ENCODE measurements at regions not wholly inside any gene's neighbourhood (a gene's known extent, or its start where the extent isn't known, plus 50 kb on each side); places are given as distances from the start of the nearest gene placed in this dataset.

DNA sequence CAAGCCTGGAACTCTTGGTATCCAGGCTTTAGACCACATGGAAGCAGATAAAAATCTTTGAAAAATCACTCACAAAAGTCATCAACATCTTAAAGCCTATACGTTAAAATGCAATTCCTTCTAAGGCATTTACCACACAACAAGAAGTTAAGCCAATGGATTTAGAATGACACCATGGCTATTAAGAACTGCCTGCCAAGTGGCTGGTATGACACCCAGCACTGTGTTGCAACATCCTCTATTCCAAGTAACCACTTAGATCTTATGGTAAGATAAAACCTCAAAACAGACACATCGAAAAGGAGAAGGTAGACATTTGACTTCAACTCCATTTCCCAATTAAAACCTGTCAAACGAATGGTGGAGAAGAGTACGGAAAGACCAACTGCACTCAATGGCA, 344.2 kb upstream of the SLC30A5 start:
- Histone ChIP-seq H3K36me3 (ENCODE audit: insufficient read depth, low read length) (no peaks in the 10 kb centered on the region), H3K79me2 (ENCODE audit: insufficient read depth, low read depth, low read length) (no peaks in the 10 kb centered on the region), H2AFZ (ENCODE audit: low read length) (no peak overlapping the region), H3K9me2 (ENCODE audit: insufficient read depth, low read length) (no peaks in the 10 kb centered on the region), H3K4me2 (ENCODE audit: low read length) (no peak overlapping the region), H3K4me1 (ENCODE audit: insufficient read depth, low read length, poor library complexity, severe bottlenecking) (no peaks in the 10 kb centered on the region), H3K4me3 (ENCODE audit: low read depth, low read length, poor library complexity, severe bottlenecking) (no peak overlapping the region), H3K27ac (ENCODE audit: low read depth, low read length, poor library complexity, severe bottlenecking) (no peak overlapping the region), H3K9me3 (ENCODE audit: low read length) (no peaks in the 10 kb centered on the region), H4K20me1 (ENCODE audit: insufficient read depth, low read length) (no peaks in the 10 kb centered on the region)
- CTCF ChIA-PET (ENCODE audit: unreplicated experiment), result no interaction called here
- TF ChIP-seq, protein P1, sequence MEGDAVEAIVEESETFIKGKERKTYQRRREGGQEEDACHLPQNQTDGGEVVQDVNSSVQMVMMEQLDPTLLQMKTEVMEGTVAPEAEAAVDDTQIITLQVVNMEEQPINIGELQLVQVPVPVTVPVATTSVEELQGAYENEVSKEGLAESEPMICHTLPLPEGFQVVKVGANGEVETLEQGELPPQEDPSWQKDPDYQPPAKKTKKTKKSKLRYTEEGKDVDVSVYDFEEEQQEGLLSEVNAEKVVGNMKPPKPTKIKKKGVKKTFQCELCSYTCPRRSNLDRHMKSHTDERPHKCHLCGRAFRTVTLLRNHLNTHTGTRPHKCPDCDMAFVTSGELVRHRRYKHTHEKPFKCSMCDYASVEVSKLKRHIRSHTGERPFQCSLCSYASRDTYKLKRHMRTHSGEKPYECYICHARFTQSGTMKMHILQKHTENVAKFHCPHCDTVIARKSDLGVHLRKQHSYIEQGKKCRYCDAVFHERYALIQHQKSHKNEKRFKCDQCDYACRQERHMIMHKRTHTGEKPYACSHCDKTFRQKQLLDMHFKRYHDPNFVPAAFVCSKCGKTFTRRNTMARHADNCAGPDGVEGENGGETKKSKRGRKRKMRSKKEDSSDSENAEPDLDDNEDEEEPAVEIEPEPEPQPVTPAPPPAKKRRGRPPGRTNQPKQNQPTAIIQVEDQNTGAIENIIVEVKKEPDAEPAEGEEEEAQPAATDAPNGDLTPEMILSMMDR (conservative IDR thresholded peaks at IDR 0.05; ENCODE audit: low read length), result no peak
- no peak for TF ChIP-seq EZH2phosphoT487 (IDR thresholded peaks at IDR 0.05; ENCODE audit: borderline replicate concordance, low read depth, low read length)
- BruUV-seq (replicated peaks), result no TSS peak
- POLR2A ChIA-PET, result no interaction called here
- DNase-seq (ENCODE audit: low spot score), result no peak
- intact Hi-C loops (cut with micrococcal nuclease; ENCODE audit: unreplicated experiment), result no loop called here

DNA sequence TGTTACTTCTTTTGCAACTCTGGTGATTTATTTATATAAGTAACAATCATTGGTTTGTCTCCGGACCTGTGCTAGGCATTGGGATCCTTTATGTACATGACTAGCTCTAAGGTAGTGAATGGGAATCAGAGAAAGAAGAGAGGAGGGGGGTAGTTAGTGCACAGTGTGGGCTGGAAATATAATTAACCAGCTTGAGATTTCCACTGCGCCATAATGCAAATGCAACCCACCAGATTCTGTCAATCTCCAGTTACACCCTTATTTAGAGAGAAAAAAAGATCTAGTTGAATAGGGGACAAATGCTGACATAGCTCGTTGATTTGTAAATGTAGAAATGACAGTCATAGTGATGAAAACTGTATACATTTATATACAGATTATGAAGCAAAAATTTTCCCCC, 342.2 kb upstream of the SLC30A5 start:
- CTCF ChIA-PET (ENCODE audit: unreplicated experiment), result no interaction called here
- intact Hi-C loops (cut with micrococcal nuclease; ENCODE audit: unreplicated experiment), result no loop called here
- Histone ChIP-seq H3K36me3 (ENCODE audit: insufficient read depth, low read length) (no peaks in the 10 kb centered on the region), H2AFZ (ENCODE audit: low read length) (no peak overlapping the region), H3K9me3 (ENCODE audit: low read length) (no peaks in the 10 kb centered on the region), H4K20me1 (ENCODE audit: insufficient read depth, low read length) (no peaks in the 10 kb centered on the region), H3K9me2 (ENCODE audit: insufficient read depth, low read length) (no peaks in the 10 kb centered on the region), H3K4me1 (ENCODE audit: insufficient read depth, low read length, poor library complexity, severe bottlenecking) (no peaks in the 10 kb centered on the region), H3K79me2 (ENCODE audit: insufficient read depth, low read depth, low read length) (no peaks in the 10 kb centered on the region), H3K4me3 (ENCODE audit: low read depth, low read length, poor library complexity, severe bottlenecking) (no peak overlapping the region), H3K27ac (ENCODE audit: low read depth, low read length, poor library complexity, severe bottlenecking) (no peak overlapping the region), H3K4me2 (ENCODE audit: low read length) (no peak overlapping the region)
- TF ChIP-seq, protein P1 (conservative IDR thresholded peaks at IDR 0.05; ENCODE audit: low read length), result no peak
- no peak for TF ChIP-seq EZH2phosphoT487 (IDR thresholded peaks at IDR 0.05; ENCODE audit: borderline replicate concordance, low read depth, low read length)
- BruUV-seq (replicated peaks), result no TSS peak
- no peak for DNase-seq (ENCODE audit: low spot score)
- POLR2A ChIA-PET, result no interaction called here

DNA sequence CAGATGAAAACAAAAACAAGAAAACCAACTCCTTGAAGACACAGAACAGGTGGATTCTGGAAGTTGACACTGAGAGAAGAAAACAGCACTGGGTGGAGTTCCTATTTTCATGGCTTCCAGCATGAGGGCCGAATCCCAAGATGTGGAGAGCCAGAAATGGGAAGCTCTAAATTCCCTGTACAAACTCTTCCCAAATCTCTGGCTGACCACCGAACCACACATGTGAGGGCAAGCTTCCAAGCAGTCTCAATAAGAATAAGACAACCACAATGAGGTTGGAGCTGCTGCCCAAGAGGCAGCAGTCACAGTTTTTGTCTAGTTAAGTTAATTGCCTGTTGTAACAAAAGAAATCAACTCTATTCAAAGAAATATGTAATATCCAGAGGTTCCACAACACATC, 339.3 kb upstream of the SLC30A5 start:
- Histone ChIP-seq H3K4me2 (ENCODE audit: low read length) (no peak overlapping the region), H3K4me1 (ENCODE audit: insufficient read depth, low read length, poor library complexity, severe bottlenecking) (no peaks in the 10 kb centered on the region), H3K4me3 (ENCODE audit: low read depth, low read length, poor library complexity, severe bottlenecking) (no peak overlapping the region), H3K79me2 (ENCODE audit: insufficient read depth, low read depth, low read length) (no peaks in the 10 kb centered on the region), H2AFZ (ENCODE audit: low read length) (no peak overlapping the region), H3K27ac (ENCODE audit: low read depth, low read length, poor library complexity, severe bottlenecking) (no peak overlapping the region), H3K9me2 (ENCODE audit: insufficient read depth, low read length) (no peaks in the 10 kb centered on the region), H3K9me3 (ENCODE audit: low read length) (no peaks in the 10 kb centered on the region), H4K20me1 (ENCODE audit: insufficient read depth, low read length) (no peaks in the 10 kb centered on the region), H3K36me3 (ENCODE audit: insufficient read depth, low read length) (no peaks in the 10 kb centered on the region)
- intact Hi-C loops (cut with micrococcal nuclease; ENCODE audit: unreplicated experiment), result no loop called here
- no TSS peak for BruUV-seq (replicated peaks)
- DNase-seq (ENCODE audit: low spot score), result no peak
- POLR2A ChIA-PET, result no interaction called here
- CTCF ChIA-PET (ENCODE audit: unreplicated experiment), result no interaction called here
- TF ChIP-seq, protein P1 (conservative IDR thresholded peaks at IDR 0.05; ENCODE audit: low read length), result no peak
- no peak for TF ChIP-seq EZH2phosphoT487 (IDR thresholded peaks at IDR 0.05; ENCODE audit: borderline replicate concordance, low read depth, low read length)
